ENCODE measurements at regions not wholly inside any gene's neighbourhood (a gene's known extent, or its start where the extent isn't known, plus 50 kb on each side); places are given as distances from the start of the nearest gene placed in this dataset.

GRCh38 chr7:97573065-97573464, 158.8 kb upstream of the TAC1 start:
- no peaks in the 10 kb centered on the region for H3K27me3 ChIP-seq
- H3K27ac ChIP-seq: no peak overlapping the region
- H3K9me3 ChIP-seq: peaks cover 0 to 4% (median 0%) of the 10 kb centered on the region in 4 donors
- WGBS, 5 donors: 73 to 94% (median 84%) methylated on average over 2 of the region's 2 CpGs
- DNase-seq: no peak
- intact Hi-C loops (cut with DNase I; ENCODE audit: low total_unique reads): no loop called here
- H3K4me1 ChIP-seq: no peaks in the 10 kb centered on the region
- no peak for TF ChIP-seq POLR2A (IDR thresholded peaks at IDR 0.05)
- TF ChIP-seq EP300 (IDR thresholded peaks at IDR 0.05): no peak
- no peak for TF ChIP-seq POLR2AphosphoS5 (IDR thresholded peaks at IDR 0.05)
- TF ChIP-seq, protein P1, sequence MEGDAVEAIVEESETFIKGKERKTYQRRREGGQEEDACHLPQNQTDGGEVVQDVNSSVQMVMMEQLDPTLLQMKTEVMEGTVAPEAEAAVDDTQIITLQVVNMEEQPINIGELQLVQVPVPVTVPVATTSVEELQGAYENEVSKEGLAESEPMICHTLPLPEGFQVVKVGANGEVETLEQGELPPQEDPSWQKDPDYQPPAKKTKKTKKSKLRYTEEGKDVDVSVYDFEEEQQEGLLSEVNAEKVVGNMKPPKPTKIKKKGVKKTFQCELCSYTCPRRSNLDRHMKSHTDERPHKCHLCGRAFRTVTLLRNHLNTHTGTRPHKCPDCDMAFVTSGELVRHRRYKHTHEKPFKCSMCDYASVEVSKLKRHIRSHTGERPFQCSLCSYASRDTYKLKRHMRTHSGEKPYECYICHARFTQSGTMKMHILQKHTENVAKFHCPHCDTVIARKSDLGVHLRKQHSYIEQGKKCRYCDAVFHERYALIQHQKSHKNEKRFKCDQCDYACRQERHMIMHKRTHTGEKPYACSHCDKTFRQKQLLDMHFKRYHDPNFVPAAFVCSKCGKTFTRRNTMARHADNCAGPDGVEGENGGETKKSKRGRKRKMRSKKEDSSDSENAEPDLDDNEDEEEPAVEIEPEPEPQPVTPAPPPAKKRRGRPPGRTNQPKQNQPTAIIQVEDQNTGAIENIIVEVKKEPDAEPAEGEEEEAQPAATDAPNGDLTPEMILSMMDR (IDR thresholded peaks at IDR 0.05): no peak
- no peak overlapping the region for H3K4me3 ChIP-seq
- no peaks in the 10 kb centered on the region for H3K36me3 ChIP-seq

- Histone ChIP-seq H3K27me3 (no peaks in the 10 kb centered on the region), H3K9me3 (peaks cover 0 to 9% (median 4%) of the 10 kb centered on the region in 4 donors), H3K27ac (no peak overlapping the region), H3K4me1 (no peaks in the 10 kb centered on the region), H3K36me3 (no peaks in the 10 kb centered on the region), H3K4me3 (no peak overlapping the region)
- intact Hi-C loops (cut with DNase I; ENCODE audit: low total_unique reads): no loop called here
- TF ChIP-seq POLR2AphosphoS5 (IDR thresholded peaks at IDR 0.05): no peak
- no peak for TF ChIP-seq POLR2A (IDR thresholded peaks at IDR 0.05)
- TF ChIP-seq, protein P1 (IDR thresholded peaks at IDR 0.05): no peak
- no peak for TF ChIP-seq EP300 (IDR thresholded peaks at IDR 0.05)
- no peak for DNase-seq
Observed at GRCh38 chr7:97576043-97576442, 155.8 kb upstream of the TAC1 start.

DNA sequence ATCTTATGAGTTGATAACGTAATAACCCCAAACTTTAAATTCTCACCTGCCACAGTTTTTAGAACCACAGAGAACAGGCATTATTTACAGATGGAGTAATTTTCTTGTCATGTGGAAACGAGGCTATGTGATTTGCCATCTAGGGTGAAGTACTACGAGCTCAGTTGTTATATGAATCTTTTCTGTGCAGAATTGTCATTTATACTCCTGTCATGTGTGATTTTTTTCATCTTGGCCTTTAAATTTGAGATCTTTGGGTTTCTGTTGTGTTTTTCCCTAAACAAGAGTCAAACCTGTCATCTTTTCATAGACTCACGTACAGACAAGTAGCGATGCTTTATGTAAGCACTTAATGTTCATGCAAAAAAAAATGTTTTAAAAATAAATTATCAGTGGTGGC, 153.7 kb upstream of the TAC1 start:
- DNase-seq: no peak
- H3K4me1 ChIP-seq: no peaks in the 10 kb centered on the region
- no peaks in the 10 kb centered on the region for H3K36me3 ChIP-seq
- H3K9me3 ChIP-seq: peaks cover 3 to 13% (median 8%) of the 10 kb centered on the region in 4 donors
- TF ChIP-seq, protein P1 (IDR thresholded peaks at IDR 0.05): no peak
- no peak for TF ChIP-seq POLR2AphosphoS5 (IDR thresholded peaks at IDR 0.05)
- no peak for TF ChIP-seq POLR2A (IDR thresholded peaks at IDR 0.05)
- no peak for TF ChIP-seq EP300 (IDR thresholded peaks at IDR 0.05)
- intact Hi-C loops (cut with DNase I; ENCODE audit: low total_unique reads): no loop called here
- H3K27ac ChIP-seq: no peak overlapping the region
- H3K4me3 ChIP-seq: no peak overlapping the region
- WGBS, 5 donors: 80 to 83% (median 81%) methylated on average over 5 of the region's 5 CpGs
- no peaks in the 10 kb centered on the region for H3K27me3 ChIP-seq

- peaks cover 3 to 16% (median 10%) of the 10 kb centered on the region in 4 donors for H3K9me3 ChIP-seq
- H3K27ac ChIP-seq: no peak overlapping the region
- WGBS, 5 donors: 50 to 87% (median 80%) methylated on average over 1 to 5 of the region's 5 CpGs
- no peaks in the 10 kb centered on the region for H3K27me3 ChIP-seq
- intact Hi-C loops (cut with DNase I; ENCODE audit: low total_unique reads): no loop called here
- no peak overlapping the region for H3K4me3 ChIP-seq
- TF ChIP-seq, protein P1 (IDR thresholded peaks at IDR 0.05): no peak
- TF ChIP-seq EP300 (IDR thresholded peaks at IDR 0.05) (no peak), POLR2A (IDR thresholded peaks at IDR 0.05) (no peak), POLR2AphosphoS5 (IDR thresholded peaks at IDR 0.05) (no peak)
- no peaks in the 10 kb centered on the region for H3K4me1 ChIP-seq
- no peaks in the 10 kb centered on the region for H3K36me3 ChIP-seq
- DNase-seq: no peak
Observed at GRCh38 chr7:97580205-97580604, 151.7 kb upstream of the TAC1 start.
